Skeletal muscle cell (primary cell): ENCODE measurements at regions not wholly inside any gene's neighbourhood (a gene's known extent, or its start where the extent isn't known, plus 50 kb on each side); places are given as distances from the start of the nearest gene placed in this dataset.
"Not testable (repeated sequence)": the region's sequence is repeated elsewhere in the genome, so short reads cannot be mapped to it uniquely, and the experiment has no call there.

Source experiments
- DNase-seq: peaks from one replicate; pipeline ENCODE4 v3.0.0-alpha.2; 2010; ENCODE audit warnings: low read depth
- H3K4me3 ChIP-seq: 2 replicates; pipeline ENCODE4 v1.5.1; 2011; ENCODE audit warnings: low read depth, mild to moderate bottlenecking, control low read depth, low read length, moderate library complexity

DNA sequence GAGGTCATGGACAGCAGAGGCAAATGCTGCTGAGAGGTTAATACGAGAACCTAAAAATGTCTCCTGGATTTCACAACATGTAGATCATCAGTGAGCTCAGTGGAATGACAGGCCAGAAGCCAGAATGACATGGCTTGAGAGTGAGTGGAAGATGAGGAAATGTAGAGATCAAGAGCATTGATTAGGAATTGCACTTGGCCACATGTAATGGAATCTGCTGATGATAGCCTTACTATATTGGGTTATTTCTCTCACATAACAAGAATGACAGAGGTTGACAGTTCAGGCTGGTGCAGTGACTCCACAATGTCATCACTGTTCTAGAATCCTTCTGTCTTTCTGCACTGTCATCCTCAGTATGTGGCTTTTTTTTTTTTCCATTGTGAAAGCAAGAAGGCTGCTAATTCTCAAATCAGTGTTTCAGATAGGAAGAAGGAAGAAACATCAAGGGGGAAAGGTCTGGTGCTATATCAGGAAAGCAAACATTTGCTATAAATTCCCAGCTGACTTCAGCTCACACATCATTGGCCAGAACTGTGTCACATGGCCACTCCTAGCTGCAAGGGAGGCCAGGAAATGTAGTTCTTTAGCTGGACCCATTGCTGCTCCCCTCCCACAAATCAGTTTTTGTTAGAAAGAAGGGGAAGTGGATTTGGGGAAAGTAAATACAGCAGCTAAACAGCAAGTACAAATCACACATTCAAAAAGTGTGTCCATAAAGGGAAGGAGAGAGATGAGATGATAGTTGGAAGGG, 127.2 kb downstream of the FAM161A start:
- no peak for DNase-seq
- H3K4me3 ChIP-seq, result no peak overlapping the region

- not testable (repeated sequence) for H3K4me3 ChIP-seq, DNase-seq
Measured at GRCh38 chr2:61723364-61723763, 130.5 kb downstream of the FAM161A start.

GRCh38 chr2:61722800-61723199, 131.1 kb downstream of the FAM161A start:
- DNase-seq, result no peak
- H3K4me3 ChIP-seq, result no peak overlapping the region

DNA sequence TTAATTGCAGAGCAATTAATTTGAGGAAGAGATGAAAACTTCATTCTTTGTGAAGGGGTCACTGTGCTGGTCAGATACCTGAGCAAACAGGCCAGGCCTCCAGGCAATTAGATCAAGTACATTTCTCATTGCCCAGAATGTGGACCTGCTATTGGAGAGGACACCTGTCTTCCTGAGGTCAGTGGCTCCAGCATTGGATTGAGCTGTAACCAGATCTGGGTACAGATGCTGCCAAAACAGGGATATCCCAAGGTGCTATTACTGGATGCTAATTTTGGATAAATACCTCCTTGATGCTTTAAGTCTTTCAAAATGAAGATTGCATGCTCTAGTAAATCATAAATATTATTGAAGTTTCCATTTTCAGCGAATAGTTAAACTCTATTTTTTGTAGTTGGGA, 131.5 kb downstream of the FAM161A start:
- no peak for DNase-seq
- no peak overlapping the region for H3K4me3 ChIP-seq

- no peak overlapping the region for H3K4me3 ChIP-seq
- DNase-seq, result no peak
Measured at GRCh38 chr2:61721382-61721781, 132.5 kb downstream of the FAM161A start.

- H3K4me3 ChIP-seq, result no peak overlapping the region
- DNase-seq, result no peak
Measured at GRCh38 chr2:61720911-61721310, 132.9 kb downstream of the FAM161A start.

DNA sequence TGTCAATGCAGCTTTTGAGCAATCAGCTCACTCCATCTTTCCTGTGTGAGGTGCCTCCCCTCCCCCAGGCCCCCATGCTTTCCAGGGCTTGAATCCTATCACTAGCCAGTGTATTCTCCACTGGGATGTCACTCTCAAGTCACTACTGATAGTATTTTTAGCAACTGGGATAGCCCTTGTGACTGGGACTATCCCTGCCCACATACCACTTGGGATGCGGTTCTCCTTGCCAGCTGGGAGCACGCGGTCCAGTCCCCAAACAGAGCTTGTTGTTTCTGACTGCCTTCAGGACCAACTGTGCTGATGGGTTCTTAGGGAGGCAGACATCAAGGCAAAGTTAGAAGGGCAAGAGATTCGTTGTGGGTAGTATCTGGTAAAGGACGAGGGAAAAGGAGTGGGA, 134.9 kb downstream of the FAM161A start:
- DNase-seq, result no peak

GRCh38 chr2:61715506-61715905, 138.4 kb downstream of the FAM161A start:
- no peak for DNase-seq
- no peak overlapping the region for H3K4me3 ChIP-seq

More for the DNA sequence above, 134.9 kb downstream of the FAM161A start:
- no peak overlapping the region for H3K4me3 ChIP-seq

GRCh38 chr2:61714210-61714609, 139.7 kb downstream of the FAM161A start:
- H3K4me3 ChIP-seq, result no peak overlapping the region
- DNase-seq, result no peak

DNA sequence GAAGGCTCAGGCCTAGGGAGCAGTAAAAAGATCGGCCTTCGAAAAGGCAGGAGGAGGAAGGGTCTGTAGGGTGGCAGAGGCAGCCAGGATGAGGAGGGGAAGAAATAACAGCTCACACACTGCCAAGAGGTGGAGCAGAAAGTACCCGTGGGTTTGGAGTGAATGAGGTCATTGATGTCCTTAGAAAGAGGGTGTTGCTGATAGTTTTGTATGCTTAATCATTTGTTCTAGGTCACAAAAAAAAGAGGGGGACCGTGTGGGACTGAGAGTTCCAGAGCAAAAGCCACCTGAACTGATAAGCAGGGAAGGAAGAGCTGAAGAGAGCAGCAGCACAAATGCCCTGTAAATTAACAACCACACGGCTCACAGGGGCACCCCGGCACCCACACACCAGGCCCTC, 140.4 kb downstream of the FAM161A start:
- DNase-seq, result no peak

DNA sequence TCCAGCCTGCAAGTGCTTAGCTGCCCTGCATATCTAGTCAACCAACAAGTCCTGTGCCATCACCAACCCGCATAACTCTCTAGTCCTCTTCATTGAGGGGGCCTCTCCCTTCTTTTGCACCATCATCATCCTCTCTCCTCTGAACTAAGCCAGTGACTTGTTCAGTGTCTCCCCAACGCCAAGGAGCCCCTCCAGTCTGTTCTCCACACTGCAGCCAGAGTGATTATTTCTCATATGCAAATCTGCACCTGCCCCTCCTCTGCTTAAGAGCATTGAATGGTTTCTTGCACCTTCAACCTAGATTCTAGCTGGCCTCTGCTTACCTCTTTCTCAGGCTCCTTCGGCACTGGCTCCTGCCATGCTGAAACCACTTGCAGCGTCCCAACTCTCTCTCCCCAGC, 141.8 kb downstream of the FAM161A start:
- DNase-seq, result no peak
- H3K4me3 ChIP-seq, result no peak overlapping the region

More for the DNA sequence above, 140.4 kb downstream of the FAM161A start:
- no peak overlapping the region for H3K4me3 ChIP-seq

DNA sequence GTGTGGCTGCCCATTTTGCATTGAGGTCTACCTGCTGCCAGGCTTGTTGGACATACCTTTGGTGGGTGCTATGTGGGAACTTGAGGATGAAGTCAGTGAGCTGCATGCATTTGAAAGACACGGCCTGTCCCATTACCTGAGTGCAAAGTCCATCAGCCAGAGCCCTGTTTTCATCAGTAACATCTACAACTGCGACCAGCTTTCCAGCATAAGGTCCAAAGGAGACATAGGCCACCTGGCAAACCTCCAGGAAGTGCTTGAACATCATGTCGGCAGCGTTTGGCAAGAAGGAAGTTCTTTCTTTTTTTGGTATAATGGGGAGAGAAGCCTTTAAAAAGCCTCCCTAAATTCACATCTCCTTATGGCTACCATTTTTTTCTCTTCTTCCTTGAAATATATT, 143.1 kb downstream of the FAM161A start:
- no peak for DNase-seq
- no peak overlapping the region for H3K4me3 ChIP-seq

- peak; percentile 42 for DNase-seq
- no peak overlapping the region for H3K4me3 ChIP-seq
Measured at GRCh38 chr2:61707984-61708852, 145.6 kb downstream of the FAM161A start.

DNA sequence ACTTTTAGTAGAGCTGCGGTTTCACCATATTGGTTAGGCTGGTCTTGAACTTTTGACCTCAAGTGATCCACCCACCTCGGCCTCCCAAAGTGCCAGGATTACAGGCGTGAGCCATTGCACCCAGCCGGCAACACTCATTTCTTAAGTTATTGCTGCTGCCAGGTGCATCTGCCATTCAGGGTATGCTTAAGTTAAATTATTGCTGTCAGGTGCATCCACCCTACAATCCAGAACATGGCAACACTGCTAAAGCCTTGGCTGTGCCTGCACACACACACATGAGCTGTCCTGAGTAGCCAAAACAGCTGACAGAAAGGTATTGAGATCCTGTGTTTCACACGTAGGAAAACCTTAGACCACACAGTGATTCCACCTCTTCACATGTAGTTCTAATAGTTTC, 148.2 kb downstream of the FAM161A start:
- no peak overlapping the region for H3K4me3 ChIP-seq
- DNase-seq, result peak; percentile 42

DNA sequence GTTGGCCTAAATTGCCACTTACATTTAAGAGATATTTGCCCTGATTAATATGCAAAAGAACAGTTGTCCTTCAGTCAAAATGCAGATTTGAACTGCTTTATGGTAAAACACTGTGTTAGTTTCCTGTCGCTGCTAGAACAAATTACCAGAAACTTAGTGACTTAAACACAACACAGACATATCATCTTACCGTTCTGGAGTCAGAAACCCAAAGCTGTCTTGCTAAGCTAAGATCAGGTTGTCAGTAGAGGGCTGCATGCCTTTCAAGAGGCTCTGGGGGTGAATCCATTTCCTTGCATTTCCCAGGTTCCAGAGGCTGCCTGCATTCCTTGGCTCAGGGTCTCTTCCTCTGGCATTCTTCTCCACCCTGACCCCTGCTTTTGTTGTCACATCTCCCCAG, 149.5 kb downstream of the FAM161A start:
- DNase-seq, result no peak
- H3K4me3 ChIP-seq, result no peak overlapping the region

DNA sequence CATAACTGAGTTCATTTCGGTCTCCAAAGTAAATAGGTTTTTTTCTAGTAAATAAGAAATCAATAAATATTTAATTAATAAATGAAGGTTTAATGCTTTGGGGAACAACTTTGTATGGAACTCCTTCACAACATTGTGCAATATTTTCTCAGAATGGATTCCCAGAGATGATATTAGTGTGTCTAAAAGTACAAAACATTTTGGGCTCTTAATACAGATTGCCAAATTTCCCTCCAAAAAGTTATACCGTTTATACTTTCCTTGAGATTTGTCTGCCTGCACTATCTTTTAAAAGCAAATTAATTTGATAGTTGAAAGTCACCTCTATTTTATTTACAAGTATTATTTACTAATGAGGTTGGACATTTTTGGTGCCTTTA, 151.8 kb downstream of the FAM161A start:
- DNase-seq, result no peak
- no peak overlapping the region for H3K4me3 ChIP-seq

- DNase-seq, result no peak
- no peak overlapping the region for H3K4me3 ChIP-seq
Measured at GRCh38 chr2:61700464-61700863, 153.4 kb downstream of the FAM161A start.

DNA sequence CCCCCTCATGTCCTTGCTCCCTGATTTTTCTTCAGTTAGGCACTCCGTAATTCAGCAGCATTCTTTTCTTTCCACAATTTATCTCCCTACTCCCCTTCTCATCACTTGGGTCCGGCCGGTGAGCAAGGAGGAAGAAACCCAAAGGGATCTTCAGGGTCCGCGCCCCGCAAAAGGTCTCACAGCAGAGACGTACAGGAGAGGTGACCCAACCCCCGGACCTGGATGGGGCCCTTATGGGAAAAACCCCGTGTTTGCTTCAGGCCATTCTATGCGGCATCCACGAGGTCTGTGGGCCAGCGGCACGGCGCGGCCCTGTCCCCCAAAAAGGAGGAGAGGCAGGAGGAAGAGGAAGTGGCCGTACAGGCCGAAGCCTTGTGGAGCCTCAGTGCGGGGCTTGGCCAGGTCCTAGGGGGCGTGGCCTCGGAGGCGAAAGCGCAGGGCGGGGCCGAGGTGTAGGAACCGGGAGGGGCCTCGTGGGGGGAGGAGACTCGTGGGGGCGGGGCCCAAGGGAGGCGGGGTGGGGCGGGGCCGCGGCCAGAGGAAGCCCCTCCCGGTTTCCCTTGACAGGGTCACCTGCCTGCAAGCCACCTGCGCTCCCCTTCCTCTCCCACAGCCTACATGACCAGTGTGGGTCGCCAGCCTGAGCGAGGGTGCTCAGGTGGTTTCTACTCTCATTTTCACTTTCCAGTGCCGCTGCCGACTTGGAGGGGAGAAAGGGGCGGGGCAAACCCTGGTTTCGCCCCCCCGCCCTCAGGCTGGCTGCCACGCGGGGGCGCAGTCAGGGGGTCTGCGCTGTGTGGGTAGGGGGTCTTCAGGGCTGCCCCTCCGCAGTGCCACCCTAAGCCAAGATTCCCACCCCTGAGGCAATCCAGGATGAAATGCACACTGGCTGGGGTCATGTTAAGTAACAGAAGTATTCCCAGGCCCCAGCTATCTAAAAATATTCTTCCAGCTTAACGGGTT, 156.4 kb upstream of the XPO1 start:
- DNase-seq, result peak; percentile 52
- peak overlapping the region; percentile 78 for H3K4me3 ChIP-seq

- no peak for DNase-seq
- H3K4me3 ChIP-seq, result no peak overlapping the region
Measured at GRCh38 chr2:61693744-61694143, 155.6 kb upstream of the XPO1 start.
